ENCODE measurements at regions not wholly inside any gene's neighbourhood (a gene's known extent, or its start where the extent isn't known, plus 50 kb on each side); places are given as distances from the start of the nearest gene placed in this dataset.

- no peaks in the 10 kb centered on the region for H3K4me1 Mint-ChIP-seq (ENCODE audit: unreplicated experiment)
- DNase-seq (ENCODE audit: low spot score), result no peak
- H3K4me3 Mint-ChIP-seq (ENCODE audit: unreplicated experiment), result no peak overlapping the region
- TF ChIP-seq CTCF (IDR thresholded peaks at IDR 0.05; ENCODE audit: unreplicated experiment), result no peak
- no peaks in the 10 kb centered on the region for H3K36me3 Mint-ChIP-seq (ENCODE audit: low read depth, unreplicated experiment)
- no peak overlapping the region for H3K27ac Mint-ChIP-seq (ENCODE audit: unreplicated experiment)
- no peaks in the 10 kb centered on the region for H3K9me3 Mint-ChIP-seq (ENCODE audit: unreplicated experiment)
- H3K27me3 Mint-ChIP-seq (ENCODE audit: unreplicated experiment), result no peaks in the 10 kb centered on the region
Observed at GRCh38 chr1:168433238-168433637, 110.6 kb downstream of the XCL2 start.

GRCh38 chr1:168431882-168432281 is 111.9 kb downstream of the XCL2 start:
- DNase-seq (ENCODE audit: low spot score), result no peak

GRCh38 chr1:168430321-168430720 is 113.5 kb downstream of the XCL2 start:
- no peak overlapping the region for H3K4me3 Mint-ChIP-seq (ENCODE audit: unreplicated experiment)
- H3K27ac Mint-ChIP-seq (ENCODE audit: unreplicated experiment), result no peak overlapping the region
- no peak for DNase-seq (ENCODE audit: low spot score)
- no peak for TF ChIP-seq CTCF (IDR thresholded peaks at IDR 0.05; ENCODE audit: unreplicated experiment)
- no peaks in the 10 kb centered on the region for H3K36me3 Mint-ChIP-seq (ENCODE audit: low read depth, unreplicated experiment)
- no peaks in the 10 kb centered on the region for H3K9me3 Mint-ChIP-seq (ENCODE audit: unreplicated experiment)
- H3K4me1 Mint-ChIP-seq (ENCODE audit: unreplicated experiment), result no peaks in the 10 kb centered on the region
- H3K27me3 Mint-ChIP-seq (ENCODE audit: unreplicated experiment), result no peaks in the 10 kb centered on the region

More at GRCh38 chr1:168431882-168432281, 111.9 kb downstream of the XCL2 start:
- no peaks in the 10 kb centered on the region for H3K9me3 Mint-ChIP-seq (ENCODE audit: unreplicated experiment)
- no peaks in the 10 kb centered on the region for H3K36me3 Mint-ChIP-seq (ENCODE audit: low read depth, unreplicated experiment)
- no peaks in the 10 kb centered on the region for H3K4me1 Mint-ChIP-seq (ENCODE audit: unreplicated experiment)
- TF ChIP-seq CTCF (IDR thresholded peaks at IDR 0.05; ENCODE audit: unreplicated experiment), result no peak
- H3K27me3 Mint-ChIP-seq (ENCODE audit: unreplicated experiment), result no peaks in the 10 kb centered on the region
- H3K4me3 Mint-ChIP-seq (ENCODE audit: unreplicated experiment), result no peak overlapping the region
- no peak overlapping the region for H3K27ac Mint-ChIP-seq (ENCODE audit: unreplicated experiment)

- Mint-ChIP-seq H3K36me3 (ENCODE audit: low read depth, unreplicated experiment) (no peaks in the 10 kb centered on the region), H3K4me1 (ENCODE audit: unreplicated experiment) (no peaks in the 10 kb centered on the region), H3K27me3 (ENCODE audit: unreplicated experiment) (no peaks in the 10 kb centered on the region), H3K27ac (ENCODE audit: unreplicated experiment) (no peak overlapping the region), H3K9me3 (ENCODE audit: unreplicated experiment) (no peaks in the 10 kb centered on the region), H3K4me3 (ENCODE audit: unreplicated experiment) (no peak overlapping the region)
- DNase-seq (ENCODE audit: low spot score), result no peak
- no peak for TF ChIP-seq CTCF (IDR thresholded peaks at IDR 0.05; ENCODE audit: unreplicated experiment)
Observed at GRCh38 chr1:168428063-168428731, 115.6 kb downstream of the XCL2 start.

- Mint-ChIP-seq H3K27me3 (ENCODE audit: unreplicated experiment) (no peaks in the 10 kb centered on the region), H3K4me3 (ENCODE audit: unreplicated experiment) (no peak overlapping the region), H3K4me1 (ENCODE audit: unreplicated experiment) (no peaks in the 10 kb centered on the region), H3K9me3 (ENCODE audit: unreplicated experiment) (no peaks in the 10 kb centered on the region), H3K27ac (ENCODE audit: unreplicated experiment) (no peak overlapping the region), H3K36me3 (ENCODE audit: low read depth, unreplicated experiment) (no peaks in the 10 kb centered on the region)
- no peak for TF ChIP-seq CTCF (IDR thresholded peaks at IDR 0.05; ENCODE audit: unreplicated experiment)
- no peak for DNase-seq (ENCODE audit: low spot score)
Observed at GRCh38 chr1:168427051-168427450, 116.7 kb downstream of the XCL2 start.
